SH-SY5Y (cell line): ENCODE measurements at regions not wholly inside any gene's neighbourhood (a gene's known extent, or its start where the extent isn't known, plus 50 kb on each side); places are given as distances from the start of the nearest gene placed in this dataset.

Experiments
- GATA2 ChIP-seq: IDR thresholded peaks from 2 replicates; pipeline ENCODE4 v1.6.1; 2011; ENCODE audit warnings: mild to moderate bottlenecking, low read depth, low read length
- GATA3 ChIP-seq: IDR thresholded peaks from 2 replicates; pipeline ENCODE4 v1.6.1; 2011; ENCODE audit warnings: low read depth, mild to moderate bottlenecking, low read length, moderate library complexity

DNA sequence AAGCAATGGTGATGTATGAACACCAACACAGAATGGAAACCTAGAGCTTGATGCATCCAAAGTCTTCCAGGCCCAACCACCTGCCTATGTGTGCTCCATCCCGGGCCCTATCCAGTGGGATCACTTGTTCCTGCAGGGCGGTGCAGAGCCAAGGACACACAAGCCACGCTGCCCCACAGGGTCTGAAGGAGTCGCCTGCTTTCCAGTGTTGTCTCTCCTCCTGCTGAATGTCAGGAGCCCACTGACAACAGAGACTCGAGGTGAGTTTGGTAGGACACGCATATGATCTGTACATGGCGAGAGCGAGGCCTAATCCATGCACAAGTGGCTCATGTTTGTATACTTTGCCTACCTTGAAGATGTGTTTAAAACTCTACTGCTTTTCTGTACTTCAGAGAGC, 70.9 kb upstream of the FHL2 start:
- no peak for TF ChIP-seq GATA2
- TF ChIP-seq GATA3 = no peak
